GM12878 (cell line): ENCODE measurements at regions not wholly inside any gene's neighbourhood (a gene's known extent, or its start where the extent isn't known, plus 50 kb on each side); places are given as distances from the start of the nearest gene placed in this dataset.

Experiments
- ATAC-seq: fragments of 200-7000 bp; cut with Tn5 transposase; 3 replicates; pipeline ENCODE4 v1.9.1; 2020; ENCODE audit warnings: mild to moderate bottlenecking, moderate library complexity
- BruUV-seq: library from RNA; stranded (reverse); fragments of 400-500 nt; replicated peaks from 2 replicates; lab custom pipeline; 2021; lab: Mats Ljungman, UMichigan
- CTCF ChIA-PET: fragments of 300-600 bp; sonication (Branson Sonifier 250); formaldehyde crosslinking; extraction: SDS; loops from one replicate; lab custom pipeline; 2021; ENCODE audit warnings: inconsistent platforms; lab: Yijun Ruan, JAX
- POLR2A ChIA-PET: fragments of 350-600 bp; formaldehyde crosslinking; extraction: SDS; loops from one replicate; lab custom pipeline; 2021; ENCODE audit warnings: inconsistent platforms; lab: Charles Lee
- RAD21 ChIA-PET: fragments of 300-600 bp; sonication (Branson Sonifier 250); formaldehyde crosslinking; loops from one replicate; lab custom pipeline; 2023; ENCODE audit warnings: antibody characterized with exemption; ENCODE audit not compliant: unreplicated experiment; lab: Charles Lee
- SMC1A ChIA-PET: fragments of 300-600 bp; sonication (Branson Sonifier 250); formaldehyde crosslinking; loops from one replicate; lab custom pipeline; 2023; ENCODE audit not compliant: unreplicated experiment, uncharacterized antibody; lab: Charles Lee
- DNase-seq: peaks from one replicate; pipeline ENCODE4 v3.0.0-alpha.2; 2011; ENCODE audit warnings: low read depth, low spot score
- FAIRE-seq: peaks from 3 replicates; lab custom pipeline; 2011; peaks lifted over from hg19 to GRCh38; lab: Jason Lieb, UNC
- H2AFZ ChIP-seq: 2 replicates; pipeline ENCODE4 v1.6.0; 2011; ENCODE audit warnings: low read depth, low read length, control low read depth; ENCODE audit not compliant: control insufficient read depth
- H3K27ac ChIP-seq: 2 replicates; pipeline ENCODE4 v1.5.1; 2011; ENCODE audit warnings: control low read depth; ENCODE audit not compliant: control insufficient read depth, insufficient read depth
- H3K27me3 ChIP-seq, 2 experiments: replicated peaks in 1 of 2; 2 replicates each; pipeline versions ENCODE4 v1.6.0 to v1.6.1; 2011; ENCODE audit warnings: low read length in 1 of 2; ENCODE audit not compliant: control insufficient read depth in 2 of 2, insufficient read depth in 2 of 2
- H3K36me3 ChIP-seq, 2 experiments: 2 replicates each; pipeline ENCODE4 v1.5.1; 2011; ENCODE audit warnings: low read length in 1 of 2; ENCODE audit not compliant: control insufficient read depth in 2 of 2, insufficient read depth in 2 of 2
- H3K4me1 ChIP-seq: 2 replicates; pipeline ENCODE4 v1.6.1; 2011; ENCODE audit warnings: mild to moderate bottlenecking, low read length, moderate library complexity, mixed read lengths; ENCODE audit not compliant: control insufficient read depth, insufficient read depth
- H3K4me2 ChIP-seq: 2 replicates; pipeline ENCODE4 v1.6.0; 2011; ENCODE audit warnings: control low read depth; ENCODE audit not compliant: control insufficient read depth, insufficient read depth
- H3K4me3 ChIP-seq: fragments of 200-600 bp; sonication (generic); 2 replicates; pipeline ENCODE4 v1.5.1; 2016
- H3K79me2 ChIP-seq: 2 replicates; pipeline ENCODE4 v1.6.0; 2011; ENCODE audit warnings: low read length; ENCODE audit not compliant: control insufficient read depth, insufficient read depth
- H3K9ac ChIP-seq: 2 replicates; pipeline ENCODE4 v1.8.0; 2011; ENCODE audit warnings: low read length, control low read depth, mixed read lengths; ENCODE audit not compliant: control insufficient read depth, insufficient read depth
- H3K9me3 ChIP-seq: replicated peaks from 3 replicates; pipeline ENCODE4 v1.5.1; 2011; ENCODE audit warnings: mild to moderate bottlenecking, low read length; ENCODE audit not compliant: control insufficient read depth, insufficient read depth
- H4K20me1 ChIP-seq: 2 replicates; pipeline ENCODE4 v1.6.0; 2011; ENCODE audit not compliant: control insufficient read depth, insufficient read depth
- ATF7 ChIP-seq: fragments of 450-650 bp; IDR thresholded peaks from 2 replicates; pipeline ENCODE4 v1.6.1; 2016; ENCODE audit warnings: low read depth, mild to moderate bottlenecking
- CHD2 ChIP-seq: IDR thresholded peaks from 2 replicates; pipeline ENCODE4 v1.6.1; 2011; ENCODE audit warnings: low read depth, low read length, improper control_type of control experiment, borderline replicate concordance
- GABPA ChIP-seq: IDR thresholded peaks from 2 replicates; pipeline ENCODE4 v1.6.1; 2014; ENCODE audit warnings: antibody characterized with exemption, low read depth, mild to moderate bottlenecking, inconsistent platforms
- HDAC6 ChIP-seq: fragments of 200-600 bp; sonication (generic); IDR thresholded peaks from one replicate; pipeline ENCODE4 v1.8.0; 2017; ENCODE audit warnings: antibody characterized with exemption; ENCODE audit not compliant: unreplicated experiment
- HDGF ChIP-seq: fragments of 450-650 bp; IDR thresholded peaks from 2 replicates; pipeline ENCODE4 v1.6.1; 2016; ENCODE audit warnings: antibody characterized with exemption
- MEF2B ChIP-seq: fragments of 450-650 bp; IDR thresholded peaks from 2 replicates; pipeline ENCODE4 v1.6.1; 2018; ENCODE audit warnings: mild to moderate bottlenecking, moderate library complexity; ENCODE audit not compliant: partially characterized antibody, poor library complexity, severe bottlenecking
- NFXL1 ChIP-seq: fragments of 450-650 bp; IDR thresholded peaks from 2 replicates; pipeline ENCODE4 v1.6.1; 2017; ENCODE audit warnings: antibody characterized with exemption, mild to moderate bottlenecking, borderline replicate concordance
- POLR2AphosphoS5 ChIP-seq: IDR thresholded peaks from 2 replicates; pipeline ENCODE4 v1.6.1; 2011; ENCODE audit warnings: mild to moderate bottlenecking, low read length, inconsistent platforms
- RCOR1 ChIP-seq: conservative IDR thresholded peaks from 2 replicates; pipeline ENCODE4 v1.6.1; 2012; ENCODE audit warnings: low read depth, low read length, improper control_type of control experiment
- SMARCA5 ChIP-seq: fragments of 450-650 bp; IDR thresholded peaks from 2 replicates; pipeline ENCODE4 v1.6.1; 2017; ENCODE audit warnings: mild to moderate bottlenecking
- TARDBP ChIP-seq: IDR thresholded peaks from 2 replicates; pipeline ENCODE4 v1.6.1; 2016; ENCODE audit warnings: borderline replicate concordance
- YBX1 ChIP-seq: fragments of 450-650 bp; IDR thresholded peaks from 2 replicates; pipeline ENCODE4 v1.6.1; 2016; ENCODE audit warnings: antibody characterized with exemption
- ZNF24 ChIP-seq: fragments of 450-650 bp; IDR thresholded peaks from 2 replicates; pipeline ENCODE4 v1.6.1; 2017; ENCODE audit warnings: antibody characterized with exemption, mild to moderate bottlenecking
- ZNF622 ChIP-seq: fragments of 450-650 bp; IDR thresholded peaks from 2 replicates; pipeline ENCODE4 v1.6.1; 2017; ENCODE audit warnings: mild to moderate bottlenecking, inconsistent platforms
- WGBS: methylation state at CpG from one replicate; pipeline ENCODE4 v1.1.6; 2016; ENCODE audit warnings: low lambda C conversion rate; ENCODE audit not compliant: insufficient replicate concordance, insufficient coverage; ENCODE audit errors: missing lambda C conversion rate; 5-methylcytosine and 5-hydroxymethylcytosine counted together
- in situ Hi-C: fragments of 300-500 bp; cut with MboI; formaldehyde crosslinking; loops from 9 replicates; pipeline ENCODE4 v1.14.3; 2018; ENCODE audit warnings: mixed read lengths
- intact Hi-C: fragments of 100-400 bp; cut with micrococcal nuclease; formaldehyde crosslinking; loops from one replicate; pipeline ENCODE4 v1.14.2; 2022; ENCODE audit not compliant: unreplicated experiment
- TF ChIP-seq, protein P1 (sequence below): IDR thresholded peaks from 2 replicates; pipeline ENCODE4 v1.6.1; 2012; ENCODE audit warnings: mild to moderate bottlenecking, low read depth, low read length
- TF ChIP-seq, protein P2 (sequence below): IDR thresholded peaks from 2 replicates; pipeline ENCODE4 v1.6.1; 2012; ENCODE audit warnings: low read depth, low read length, improper control_type of control experiment

DNA sequence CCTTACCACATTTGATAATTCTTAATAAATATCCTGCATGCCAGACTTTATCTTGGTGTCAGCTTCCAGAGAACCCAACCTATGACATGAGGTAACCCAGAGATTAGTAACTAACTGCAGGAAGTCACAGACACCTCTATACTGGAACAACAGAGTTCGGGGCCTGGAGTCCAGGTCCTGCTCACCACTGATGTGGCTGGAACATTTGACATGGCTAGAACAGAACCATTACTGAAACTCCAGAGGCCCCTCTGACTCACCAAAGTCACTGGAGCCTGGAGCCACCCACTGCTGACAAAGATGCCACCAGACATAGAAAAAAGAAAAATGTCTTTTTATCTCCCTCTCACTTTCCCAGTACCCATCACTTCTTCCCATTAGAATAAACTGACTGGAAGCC is 403.7 kb downstream of the MID1IP1 start:
- ATAC-seq (peak; percentile 88), FAIRE-seq (no peak), DNase-seq (no peak)
- Histone ChIP-seq H3K27me3 (no peaks in the 10 kb centered on the region), H3K9me3 (no peaks in the 10 kb centered on the region), H3K36me3 (no peaks in the 10 kb centered on the region), H2AFZ (no peak overlapping the region), H3K4me2 (no peak overlapping the region), H3K9ac (no peak overlapping the region), H3K4me3 (no peak overlapping the region), H3K27ac (no peak overlapping the region), H4K20me1 (no peaks in the 10 kb centered on the region), H3K4me1 (no peaks in the 10 kb centered on the region), H3K79me2 (no peaks in the 10 kb centered on the region)
- intact Hi-C loops (no loop called here), in situ Hi-C loops (no loop called here)
- no TSS peak for BruUV-seq
- ChIA-PET CTCF (no interaction called here), SMC1A (interaction anchor here (1.3 kb wide), 2 partner anchors 28 to 36 kb away, joined by 3 read pairs; no protein-coding TSS in a partner anchor), RAD21 (interaction anchor here (1.2 kb wide), 1 partner anchor 8 kb away, joined by 4 read pairs; no protein-coding TSS in a partner anchor), POLR2A (no interaction called here)
- TF ChIP-seq ZNF24 = no peak
- 0% methylated on average over 1 of the region's 1 CpG for WGBS

DNA sequence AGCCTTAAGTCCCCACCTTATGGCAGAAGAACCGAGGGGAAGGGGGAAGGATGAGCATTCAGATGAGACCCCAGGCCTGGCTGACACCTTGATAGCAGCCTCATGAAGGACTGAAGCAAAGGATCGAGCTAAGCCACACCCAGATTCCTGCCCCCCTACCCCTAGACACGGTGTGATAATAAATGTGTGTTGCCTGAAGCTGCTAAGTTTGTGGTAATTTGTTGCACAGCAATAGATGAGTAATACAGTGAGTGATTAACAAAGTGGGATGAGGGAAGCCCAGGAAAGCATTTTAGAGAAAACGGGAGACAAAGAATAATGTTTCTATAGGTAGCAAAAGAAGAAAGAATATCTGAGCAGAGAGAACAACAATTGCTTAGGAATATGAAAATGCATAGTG is 404.2 kb downstream of the MID1IP1 start:
- in situ Hi-C loops (no loop called here), intact Hi-C loops (no loop called here)
- 1% methylated on average over 4 of the region's 4 CpGs for WGBS
- ATAC-seq (no peak; the same call in 2 of the 3 replicates), DNase-seq (no peak), FAIRE-seq (no peak)
- Histone ChIP-seq H2AFZ (no peak overlapping the region), H3K27me3 (no peaks in the 10 kb centered on the region), H3K4me2 (no peak overlapping the region), H3K4me3 (no peak overlapping the region), H3K27ac (no peak overlapping the region), H3K36me3 (no peaks in the 10 kb centered on the region), H4K20me1 (no peaks in the 10 kb centered on the region), H3K9me3 (no peaks in the 10 kb centered on the region), H3K4me1 (no peaks in the 10 kb centered on the region), H3K79me2 (no peaks in the 10 kb centered on the region), H3K9ac (no peak overlapping the region)
- RAD21 ChIA-PET = interaction anchor here (1.2 kb wide), 1 partner anchor 9 kb away, joined by 4 read pairs; no protein-coding TSS in a partner anchor
- POLR2A ChIA-PET = interaction anchor here (0.5 kb wide), 1 partner anchor 195 kb away, joined by 10 read pairs; no protein-coding TSS in a partner anchor
- BruUV-seq = no TSS peak
- CTCF ChIA-PET = no interaction called here
- SMC1A ChIA-PET = interaction anchor here (1.4 kb wide), 1 partner anchor 53 kb away, joined by 3 read pairs; no protein-coding TSS in a partner anchor
- no peak for TF ChIP-seq HDGF
- TF ChIP-seq ZNF622 = no peak
- TF ChIP-seq, protein P1, sequence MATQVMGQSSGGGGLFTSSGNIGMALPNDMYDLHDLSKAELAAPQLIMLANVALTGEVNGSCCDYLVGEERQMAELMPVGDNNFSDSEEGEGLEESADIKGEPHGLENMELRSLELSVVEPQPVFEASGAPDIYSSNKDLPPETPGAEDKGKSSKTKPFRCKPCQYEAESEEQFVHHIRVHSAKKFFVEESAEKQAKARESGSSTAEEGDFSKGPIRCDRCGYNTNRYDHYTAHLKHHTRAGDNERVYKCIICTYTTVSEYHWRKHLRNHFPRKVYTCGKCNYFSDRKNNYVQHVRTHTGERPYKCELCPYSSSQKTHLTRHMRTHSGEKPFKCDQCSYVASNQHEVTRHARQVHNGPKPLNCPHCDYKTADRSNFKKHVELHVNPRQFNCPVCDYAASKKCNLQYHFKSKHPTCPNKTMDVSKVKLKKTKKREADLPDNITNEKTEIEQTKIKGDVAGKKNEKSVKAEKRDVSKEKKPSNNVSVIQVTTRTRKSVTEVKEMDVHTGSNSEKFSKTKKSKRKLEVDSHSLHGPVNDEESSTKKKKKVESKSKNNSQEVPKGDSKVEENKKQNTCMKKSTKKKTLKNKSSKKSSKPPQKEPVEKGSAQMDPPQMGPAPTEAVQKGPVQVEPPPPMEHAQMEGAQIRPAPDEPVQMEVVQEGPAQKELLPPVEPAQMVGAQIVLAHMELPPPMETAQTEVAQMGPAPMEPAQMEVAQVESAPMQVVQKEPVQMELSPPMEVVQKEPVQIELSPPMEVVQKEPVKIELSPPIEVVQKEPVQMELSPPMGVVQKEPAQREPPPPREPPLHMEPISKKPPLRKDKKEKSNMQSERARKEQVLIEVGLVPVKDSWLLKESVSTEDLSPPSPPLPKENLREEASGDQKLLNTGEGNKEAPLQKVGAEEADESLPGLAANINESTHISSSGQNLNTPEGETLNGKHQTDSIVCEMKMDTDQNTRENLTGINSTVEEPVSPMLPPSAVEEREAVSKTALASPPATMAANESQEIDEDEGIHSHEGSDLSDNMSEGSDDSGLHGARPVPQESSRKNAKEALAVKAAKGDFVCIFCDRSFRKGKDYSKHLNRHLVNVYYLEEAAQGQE = no peak
- TF ChIP-seq YBX1 = no peak
- no peak for TF ChIP-seq MEF2B
- TF ChIP-seq GABPA = no peak
- no peak for TF ChIP-seq NFXL1
- TF ChIP-seq, protein P2, sequence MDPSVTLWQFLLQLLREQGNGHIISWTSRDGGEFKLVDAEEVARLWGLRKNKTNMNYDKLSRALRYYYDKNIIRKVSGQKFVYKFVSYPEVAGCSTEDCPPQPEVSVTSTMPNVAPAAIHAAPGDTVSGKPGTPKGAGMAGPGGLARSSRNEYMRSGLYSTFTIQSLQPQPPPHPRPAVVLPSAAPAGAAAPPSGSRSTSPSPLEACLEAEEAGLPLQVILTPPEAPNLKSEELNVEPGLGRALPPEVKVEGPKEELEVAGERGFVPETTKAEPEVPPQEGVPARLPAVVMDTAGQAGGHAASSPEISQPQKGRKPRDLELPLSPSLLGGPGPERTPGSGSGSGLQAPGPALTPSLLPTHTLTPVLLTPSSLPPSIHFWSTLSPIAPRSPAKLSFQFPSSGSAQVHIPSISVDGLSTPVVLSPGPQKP = no peak
- no peak for TF ChIP-seq TARDBP
- no peak for TF ChIP-seq ATF7
- no peak for TF ChIP-seq RCOR1
- no peak for TF ChIP-seq CHD2
- no peak for TF ChIP-seq HDAC6
- no peak for TF ChIP-seq SMARCA5
- TF ChIP-seq POLR2AphosphoS5 = no peak
